SIG-M5 treated with dmso at 0.1 percent for 504 hours (cell line): ENCODE measurements at regions not wholly inside any gene's neighbourhood (a gene's known extent, or its start where the extent isn't known, plus 50 kb on each side); places are given as distances from the start of the nearest gene placed in this dataset.

Source experiments
- DNase-seq: peaks from one replicate; lab custom pipeline; 2025; ENCODE audit not compliant: unreplicated experiment; lab: John Stamatoyannopoulos, UW

DNA sequence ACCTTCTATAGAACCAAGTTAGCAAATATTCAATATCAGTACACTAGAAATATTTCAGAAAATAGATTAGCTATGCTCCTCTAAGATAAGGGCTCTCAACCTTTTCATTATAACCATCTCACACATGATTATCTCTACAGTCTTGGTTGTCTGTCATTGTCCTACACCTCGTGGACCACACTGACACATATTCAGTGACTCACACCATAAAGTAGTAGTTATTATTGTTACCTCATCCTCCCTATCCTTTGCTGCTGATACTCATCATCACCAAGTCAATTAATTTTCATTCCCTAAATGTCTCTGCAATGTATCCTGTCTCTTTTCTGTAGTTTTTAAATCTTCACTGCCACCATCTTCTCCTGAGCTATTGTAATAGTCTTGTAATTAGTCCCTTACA is 1309.2 kb upstream of the C9orf72 start:
- no peak for DNase-seq

- no peak for DNase-seq
These were observed 1310.0 kb upstream of the C9orf72 start for GRCh38 chr9:28883234-28883633.

- no peak for DNase-seq
These were observed 1314.1 kb upstream of the C9orf72 start for GRCh38 chr9:28887188-28887884.

DNA sequence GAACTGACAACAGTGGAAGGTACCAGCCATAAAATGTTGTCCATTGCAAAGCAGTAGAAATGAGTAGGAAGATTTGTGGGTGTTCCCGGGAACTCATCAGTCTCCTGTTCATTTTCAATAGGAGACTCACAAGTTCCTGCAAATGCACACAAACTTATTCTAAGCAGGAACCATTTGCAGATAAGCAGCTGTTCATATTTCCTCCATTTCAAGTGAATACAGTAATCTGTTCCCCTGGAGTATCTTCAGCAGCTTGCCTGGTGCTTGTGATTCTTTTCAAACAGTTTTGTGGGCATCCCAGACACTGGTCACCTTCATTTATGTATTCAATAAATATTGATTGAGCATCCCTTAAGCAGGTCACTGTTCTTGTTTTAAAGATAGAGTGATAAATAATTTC is 1315.5 kb upstream of the C9orf72 start:
- no peak for DNase-seq

- no peak for DNase-seq
These were observed 1319.3 kb upstream of the C9orf72 start for GRCh38 chr9:28892538-28892937.

DNA sequence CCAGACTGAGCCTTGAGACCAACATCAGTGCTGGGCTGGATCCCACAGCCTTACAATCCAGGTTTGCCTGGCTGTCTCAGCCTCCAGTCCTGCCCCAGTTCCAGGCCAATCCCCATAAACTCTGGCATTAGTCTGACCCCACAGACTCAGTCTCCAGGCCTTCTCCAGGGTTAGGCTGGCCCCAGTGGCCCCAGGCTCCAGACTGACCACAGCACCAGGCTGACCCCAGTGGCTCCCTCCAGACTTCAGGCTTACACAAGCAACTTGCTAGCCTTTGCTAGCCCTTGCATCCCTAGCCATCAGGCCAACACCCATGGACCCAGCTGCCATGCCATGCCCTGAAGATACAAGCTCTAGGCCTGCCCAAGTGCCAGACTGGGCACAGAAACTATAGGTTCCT is 1326.0 kb upstream of the C9orf72 start:
- DNase-seq: no peak

DNA sequence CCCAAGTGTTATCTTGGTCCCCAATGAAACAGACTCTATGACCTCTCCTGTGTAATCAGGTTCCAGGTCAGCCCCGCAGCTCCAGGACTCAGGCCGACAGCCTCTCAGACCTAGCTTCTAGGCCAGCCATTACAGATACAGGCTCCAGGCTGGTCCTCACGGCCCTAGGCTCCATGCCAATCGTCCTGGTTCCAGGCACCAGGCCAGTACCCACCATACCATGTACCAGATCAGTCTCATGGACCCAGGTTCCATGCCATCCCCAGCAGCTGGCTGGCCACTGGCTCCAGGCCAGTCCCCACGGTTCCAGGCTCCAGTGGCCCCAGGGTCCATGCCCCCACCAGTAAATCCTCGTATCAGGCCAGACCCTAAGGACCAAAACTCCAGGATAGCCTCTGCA is 1326.6 kb upstream of the C9orf72 start:
- DNase-seq: no peak

GRCh38 chr9:28900406-28900805 is 1327.1 kb upstream of the C9orf72 start:
- no peak for DNase-seq

DNA sequence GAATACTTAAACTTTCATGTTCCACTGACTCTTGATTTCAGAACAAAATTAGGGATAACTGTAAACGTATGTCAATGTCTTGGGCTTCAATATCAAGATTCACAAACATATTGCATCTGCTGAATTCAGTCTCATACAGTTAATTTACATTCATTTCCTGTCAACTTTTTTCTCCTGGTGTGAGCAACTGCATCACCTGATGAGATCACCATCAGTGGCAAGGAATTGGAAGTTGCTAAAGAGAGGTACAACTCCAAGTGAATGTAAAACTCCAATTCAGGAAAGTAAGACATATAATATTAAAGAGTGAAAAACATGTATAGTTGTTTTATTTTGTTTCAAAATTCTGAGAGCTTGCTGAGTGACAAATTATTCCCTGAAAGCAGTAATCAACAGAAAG is 1336.2 kb upstream of the C9orf72 start:
- DNase-seq: no peak

GRCh38 chr9:28912621-28913020 is 1339.3 kb upstream of the C9orf72 start:
- DNase-seq: no peak

DNA sequence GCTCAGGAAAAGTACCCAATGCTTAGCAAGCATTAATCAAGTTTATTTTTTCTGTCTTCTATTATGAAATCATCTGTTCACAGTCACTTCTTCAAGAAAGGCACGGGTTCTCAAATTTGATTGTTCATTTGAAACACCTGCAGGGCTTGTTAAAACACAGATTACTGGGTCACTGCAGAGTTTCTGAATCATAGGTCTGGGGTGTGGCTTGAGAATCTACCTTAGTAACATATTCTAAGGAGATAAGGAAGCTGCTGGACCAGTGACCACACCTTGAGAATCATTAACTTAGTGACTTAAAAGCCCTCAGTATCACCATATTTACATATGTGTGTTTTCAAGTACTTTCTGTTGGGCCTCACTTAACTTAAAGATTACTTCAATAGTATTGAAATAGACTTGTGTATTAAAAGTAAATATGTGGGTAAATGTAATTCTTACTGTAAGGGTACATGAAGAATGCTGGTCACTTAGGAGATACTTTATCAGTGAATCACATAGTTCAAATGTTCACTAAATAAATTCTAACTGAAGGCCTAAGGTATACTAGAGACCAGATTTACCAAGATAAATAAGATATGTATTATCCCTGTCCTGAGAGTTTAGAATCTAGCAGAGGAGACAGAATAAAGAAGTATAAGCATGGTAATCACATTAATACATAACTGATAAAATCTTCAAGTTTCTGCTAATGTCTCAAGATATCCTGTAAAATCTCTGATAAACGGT is 1342.1 kb upstream of the C9orf72 start:
- DNase-seq: no peak

- no peak for DNase-seq
These were observed 1343.1 kb upstream of the C9orf72 start for GRCh38 chr9:28916348-28916747.

GRCh38 chr9:28921857-28922500 is 1348.7 kb upstream of the C9orf72 start:
- DNase-seq: no peak

DNA sequence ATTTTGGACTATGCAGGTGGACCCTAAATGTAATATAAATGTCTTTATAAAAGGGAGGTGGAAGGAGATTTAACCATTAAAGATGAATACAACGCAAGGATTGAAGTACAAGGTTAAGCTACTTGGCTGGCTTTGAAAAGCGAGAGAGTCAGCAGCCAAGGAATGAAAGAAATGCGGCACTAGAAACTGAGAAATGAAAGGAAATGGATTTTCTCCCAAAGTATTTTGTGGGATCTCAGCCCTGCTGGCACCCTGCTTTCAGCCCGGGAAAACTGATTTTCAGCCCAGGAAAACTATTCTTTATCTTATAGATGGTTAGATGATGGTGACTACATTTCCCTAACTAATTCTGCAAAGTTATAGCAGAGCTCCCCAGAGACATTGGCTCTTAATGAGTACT is 1349.6 kb upstream of the C9orf72 start:
- no peak for DNase-seq

DNA sequence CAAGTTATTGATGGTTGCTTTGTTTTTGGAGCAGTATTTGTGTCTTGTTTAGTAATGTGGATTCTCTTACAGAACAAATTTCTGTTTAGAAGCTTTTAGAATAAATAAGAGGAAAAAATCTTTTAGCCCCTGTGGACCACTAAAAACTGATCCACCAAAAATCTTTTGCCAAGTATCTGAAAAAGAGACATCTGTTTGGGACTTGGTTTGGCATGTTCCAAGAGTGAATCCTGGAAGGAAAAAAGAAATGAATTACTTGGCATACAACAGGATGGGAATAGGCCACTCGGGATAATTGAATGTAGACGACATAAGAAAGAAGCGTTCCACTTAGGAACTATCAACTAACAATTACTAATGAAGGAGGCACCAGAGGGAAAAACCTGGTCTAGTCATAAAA is 1350.1 kb upstream of the C9orf72 start:
- DNase-seq: no peak

DNA sequence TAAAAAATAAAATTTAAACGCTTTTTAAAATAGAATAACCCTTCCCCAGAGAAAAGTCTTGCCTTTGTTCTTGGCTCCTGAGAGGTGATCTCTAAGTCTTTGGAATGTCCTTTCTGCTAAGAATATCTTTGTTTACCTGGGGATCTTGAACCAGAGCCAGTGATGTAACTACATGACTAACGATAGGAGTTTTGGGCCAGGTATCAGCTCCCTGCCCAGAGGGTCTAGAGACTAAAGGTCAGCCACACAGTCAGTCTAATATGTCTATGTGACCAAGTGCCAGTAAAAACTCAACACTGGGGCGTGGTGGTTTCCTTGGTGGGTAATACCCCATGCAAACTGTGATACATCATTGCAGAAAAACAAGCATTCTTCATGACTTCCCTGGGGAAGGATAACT is 1351.9 kb upstream of the C9orf72 start:
- DNase-seq: no peak

- DNase-seq: no peak
These were observed 1353.0 kb upstream of the C9orf72 start for GRCh38 chr9:28926306-28926705.

GRCh38 chr9:28927691-28928090 is 1354.4 kb upstream of the C9orf72 start:
- DNase-seq: no peak

DNA sequence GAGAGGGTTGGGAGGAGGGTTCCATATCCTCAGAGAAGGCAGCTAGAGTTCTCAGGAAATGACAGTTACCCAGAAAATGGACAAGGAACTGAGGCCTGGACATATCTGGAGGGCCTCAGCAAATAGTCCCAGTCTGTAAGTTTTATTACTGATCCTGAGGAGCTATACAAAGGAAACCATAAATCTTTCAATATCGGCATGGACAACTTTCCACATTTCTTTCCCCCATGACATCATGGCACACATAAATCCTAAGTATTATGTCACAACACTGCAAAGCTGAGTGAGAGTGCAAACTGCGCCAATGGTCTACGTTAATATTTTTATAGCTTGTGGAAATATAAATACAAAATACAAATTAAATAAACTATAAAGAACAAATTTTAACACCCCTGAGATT is 1356.2 kb upstream of the C9orf72 start:
- no peak for DNase-seq

GRCh38 chr9:28930766-28931165 is 1357.5 kb upstream of the C9orf72 start:
- no peak for DNase-seq

DNA sequence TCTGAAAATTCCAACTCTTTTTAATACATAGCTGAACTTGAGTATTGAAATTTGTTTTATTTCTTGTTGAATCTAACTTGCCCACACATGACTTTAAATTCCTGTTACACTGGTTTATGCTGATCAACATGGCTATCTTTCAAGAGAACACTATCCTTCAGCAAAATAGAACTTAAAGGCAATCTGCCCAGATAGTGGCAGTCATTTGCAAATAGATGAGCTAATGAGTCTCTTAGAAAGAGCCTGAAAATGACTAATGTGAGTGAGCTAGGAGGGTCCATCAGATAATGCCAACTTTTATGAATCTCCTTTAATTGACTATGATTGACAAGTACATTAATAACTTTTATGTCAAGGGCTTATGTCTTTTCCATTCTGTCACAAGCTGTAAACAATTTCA is 1360.8 kb upstream of the C9orf72 start:
- DNase-seq: no peak

DNA sequence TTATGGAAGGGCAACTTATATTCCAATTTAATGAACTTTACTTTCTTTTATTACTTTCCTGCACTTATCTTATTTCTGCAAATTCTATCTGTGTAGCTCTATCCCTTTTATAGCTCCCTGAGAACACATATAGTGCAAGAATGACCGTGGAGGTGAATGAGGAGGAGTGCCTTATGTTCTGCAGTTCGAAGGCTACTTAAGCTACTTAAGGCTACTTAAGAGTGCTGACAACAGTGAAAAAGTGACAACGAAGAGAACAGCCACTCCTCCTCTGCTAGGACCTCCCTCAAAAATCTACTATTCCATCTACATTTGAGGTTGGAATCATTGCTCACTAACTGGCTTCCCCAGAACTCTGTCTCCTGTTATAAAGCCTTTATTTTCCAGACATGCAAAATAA is 1365.7 kb upstream of the C9orf72 start:
- DNase-seq: no peak
